GM21381 (cell line): ENCODE measurements at regions not wholly inside any gene's neighbourhood (a gene's known extent, or its start where the extent isn't known, plus 50 kb on each side); places are given as distances from the start of the nearest gene placed in this dataset.

Experiments
- ATAC-seq: cut with Tn5 transposase; IDR thresholded peaks from one replicate; pipeline ENCODE4 v1.9.1; 2021; ENCODE audit warnings: mild to moderate bottlenecking, moderate library complexity; ENCODE audit not compliant: unreplicated experiment

- ATAC-seq, result no peak
Measured at GRCh38 chr7:22591271-22591670, 91.3 kb upstream of the STEAP1B start.

GRCh38 chr7:22589641-22590201 lies 89.7 kb upstream of the STEAP1B start:
- ATAC-seq, result no peak

GRCh38 chr7:22588351-22588750 lies 88.4 kb upstream of the STEAP1B start:
- ATAC-seq, result no peak

- ATAC-seq, result no peak
Measured at GRCh38 chr7:22587322-22587721, 87.3 kb upstream of the STEAP1B start.

GRCh38 chr7:22586786-22587140 lies 86.8 kb upstream of the STEAP1B start:
- ATAC-seq, result no peak

GRCh38 chr7:22586101-22586785 lies 86.3 kb upstream of the STEAP1B start:
- no peak for ATAC-seq

GRCh38 chr7:22584179-22584578 lies 84.2 kb upstream of the STEAP1B start:
- no peak for ATAC-seq

- ATAC-seq, result no peak
Measured at GRCh38 chr7:22582863-22583622, 83.1 kb upstream of the STEAP1B start.

GRCh38 chr7:22581099-22581498 lies 81.1 kb upstream of the STEAP1B start:
- ATAC-seq, result no peak

GRCh38 chr7:22579961-22580360 lies 80.0 kb upstream of the STEAP1B start:
- ATAC-seq, result no peak

- ATAC-seq, result no peak
Measured at GRCh38 chr7:22578007-22578733, 78.2 kb upstream of the STEAP1B start.

GRCh38 chr7:22577470-22578001 lies 77.5 kb upstream of the STEAP1B start:
- ATAC-seq, result no peak

GRCh38 chr7:22576612-22577469 lies 76.9 kb upstream of the STEAP1B start:
- ATAC-seq, result no peak

GRCh38 chr7:22574754-22575520 lies 74.9 kb upstream of the STEAP1B start:
- ATAC-seq, result no peak

- ATAC-seq, result no peak
Measured at GRCh38 chr7:22572937-22573336, 72.9 kb upstream of the STEAP1B start.

- ATAC-seq, result no peak
Measured at GRCh38 chr7:22572292-22572691, 72.3 kb upstream of the STEAP1B start.

- no peak for ATAC-seq
Measured at GRCh38 chr7:22571766-22572165, 71.8 kb upstream of the STEAP1B start.

- no peak for ATAC-seq
Measured at GRCh38 chr7:22569586-22570321, 69.8 kb upstream of the STEAP1B start.

- no peak for ATAC-seq
Measured at GRCh38 chr7:22566592-22566991, 66.6 kb upstream of the STEAP1B start.
